Endodermal cell (in vitro differentiated cells): ENCODE measurements at regions not wholly inside any gene's neighbourhood (a gene's known extent, or its start where the extent isn't known, plus 50 kb on each side); places are given as distances from the start of the nearest gene placed in this dataset.

Source experiments
- DNase-seq: peaks from one replicate; pipeline ENCODE4 v3.0.0-alpha.2; 2017
- H3K27ac ChIP-seq: 2 replicates; pipeline ENCODE4 v1.5.1; 2013; ENCODE audit warnings: mild to moderate bottlenecking, low read depth, low read length, moderate library complexity
- H3K27me3 ChIP-seq: 2 replicates; pipeline ENCODE4 v1.6.1; 2013; ENCODE audit warnings: mild to moderate bottlenecking, low read length, moderate library complexity; ENCODE audit not compliant: insufficient read depth, control insufficient read depth, poor library complexity, severe bottlenecking
- H3K36me3 ChIP-seq: 2 replicates; pipeline ENCODE4 v1.7.0; 2013; ENCODE audit warnings: mild to moderate bottlenecking, low read length, moderate library complexity; ENCODE audit not compliant: control insufficient read depth, insufficient read depth
- H3K4me1 ChIP-seq: one replicate; pipeline ENCODE4 v1.7.0; 2013; ENCODE audit warnings: low read length; ENCODE audit not compliant: control insufficient read depth, insufficient read depth
- H3K4me3 ChIP-seq: 2 replicates; pipeline ENCODE4 v1.5.1; 2013; ENCODE audit warnings: mild to moderate bottlenecking, low read length, moderate library complexity
- H3K9ac ChIP-seq: 2 replicates; pipeline ENCODE4 v1.6.1; 2013; ENCODE audit warnings: mild to moderate bottlenecking, low read length, moderate library complexity; ENCODE audit not compliant: poor library complexity, severe bottlenecking; ENCODE audit errors: extremely low read depth
- H3K9me3 ChIP-seq: 2 replicates; pipeline ENCODE4 v1.6.1; 2013; ENCODE audit warnings: mild to moderate bottlenecking, low read length, moderate library complexity; ENCODE audit not compliant: control insufficient read depth
- H3K27ac Mint-ChIP-seq: 2 replicates; pipeline ENCODE4 v1.8.0; 2020; ENCODE audit warnings: mixed read lengths
- H3K27me3 Mint-ChIP-seq: 2 replicates; pipeline ENCODE4 v1.8.0; 2021; ENCODE audit warnings: mild to moderate bottlenecking, mixed read lengths; ENCODE audit not compliant: insufficient read depth
- H3K36me3 Mint-ChIP-seq: 2 replicates; pipeline ENCODE4 v1.8.0; 2020; ENCODE audit warnings: low read depth, mixed read lengths
- H3K4me1 Mint-ChIP-seq: 2 replicates; pipeline ENCODE4 v1.8.0; 2020; ENCODE audit warnings: mixed read lengths
- H3K4me3 Mint-ChIP-seq: 2 replicates; pipeline ENCODE4 v1.8.0; 2020; ENCODE audit warnings: mild to moderate bottlenecking, moderate library complexity, mixed read lengths
- H3K9me3 Mint-ChIP-seq: 2 replicates; pipeline ENCODE4 v1.8.0; 2020; ENCODE audit warnings: mild to moderate bottlenecking, mixed read lengths
- CTCF ChIP-seq: fragments of 200-600 bp; sonication (generic); conservative IDR thresholded peaks from 2 replicates; pipeline ENCODE4 v1.5.0; 2021; ENCODE audit warnings: antibody characterized with exemption, mild to moderate bottlenecking
- WGBS, 2 experiments: methylation state at CpG; one replicate each; pipeline versions ENCODE4 v1.1.5 to v1.1.7; 2013; ENCODE audit warnings: missing lambda C conversion rate in 2 of 2, mixed read lengths in 1 of 2; ENCODE audit not compliant: insufficient coverage in 1 of 2, insufficient read length in 1 of 2; 5-methylcytosine and 5-hydroxymethylcytosine counted together

GRCh38 chr2:216774180-216774579 lies 78.8 kb upstream of the IGFBP5 start:
- peaks cover 3% of the 10 kb centered on the region for H3K9me3 Mint-ChIP-seq
- no peaks in the 10 kb centered on the region for H3K4me1 ChIP-seq
- WGBS, 2 experiments = 94 to 95% methylated on average over 4 to 6 of the region's 6 CpGs
- DNase-seq = no peak
- H3K9ac ChIP-seq = no peak overlapping the region
- no peak overlapping the region for H3K4me3 Mint-ChIP-seq
- no peak overlapping the region for H3K27ac Mint-ChIP-seq
- peaks cover 25% of the 10 kb centered on the region for H3K4me1 Mint-ChIP-seq
- H3K27me3 Mint-ChIP-seq = peaks cover 9% of the 10 kb centered on the region
- H3K36me3 Mint-ChIP-seq = no peaks in the 10 kb centered on the region
- H3K9me3 ChIP-seq = no peaks in the 10 kb centered on the region
- H3K27me3 ChIP-seq = no peaks in the 10 kb centered on the region
- no peak overlapping the region for H3K27ac ChIP-seq
- no peaks in the 10 kb centered on the region for H3K36me3 ChIP-seq
- no peak overlapping the region for H3K4me3 ChIP-seq
- no peak for TF ChIP-seq CTCF

GRCh38 chr2:216773072-216773471 lies 77.7 kb upstream of the IGFBP5 start:
- H3K36me3 Mint-ChIP-seq = no peaks in the 10 kb centered on the region
- peaks cover 3% of the 10 kb centered on the region for H3K9me3 Mint-ChIP-seq
- H3K4me3 Mint-ChIP-seq = no peak overlapping the region
- peaks cover 9% of the 10 kb centered on the region for H3K27me3 Mint-ChIP-seq
- H3K4me1 ChIP-seq = no peaks in the 10 kb centered on the region
- WGBS, 2 experiments = 91 to 94% methylated on average over 8 of the region's 8 CpGs
- no peak overlapping the region for H3K27ac Mint-ChIP-seq
- no peak overlapping the region for H3K27ac ChIP-seq
- no peak for TF ChIP-seq CTCF
- no peaks in the 10 kb centered on the region for H3K27me3 ChIP-seq
- H3K4me3 ChIP-seq = no peak overlapping the region
- H3K4me1 Mint-ChIP-seq = peaks cover 30% of the 10 kb centered on the region
- H3K9me3 ChIP-seq = no peaks in the 10 kb centered on the region
- H3K9ac ChIP-seq = no peak overlapping the region
- DNase-seq = no peak
- H3K36me3 ChIP-seq = no peaks in the 10 kb centered on the region

- H3K9ac ChIP-seq = no peak overlapping the region
- H3K27ac ChIP-seq = no peak overlapping the region
- H3K4me1 ChIP-seq = peaks cover 4% of the 10 kb centered on the region
- no peaks in the 10 kb centered on the region for H3K27me3 ChIP-seq
- no peak for TF ChIP-seq CTCF
- Mint-ChIP-seq H3K36me3 (no peaks in the 10 kb centered on the region), H3K4me3 (no peak overlapping the region), H3K9me3 (peaks cover 3% of the 10 kb centered on the region), H3K27ac (no peak overlapping the region), H3K4me1 (peaks cover 27% of the 10 kb centered on the region), H3K27me3 (peaks cover 9% of the 10 kb centered on the region)
- H3K4me3 ChIP-seq = no peak overlapping the region
- WGBS, 2 experiments = 77 to 90% methylated on average over 1 to 2 of the region's 2 CpGs
- H3K9me3 ChIP-seq = no peaks in the 10 kb centered on the region
- no peak for DNase-seq
- no peaks in the 10 kb centered on the region for H3K36me3 ChIP-seq
Observed at GRCh38 chr2:216770717-216771116, 75.4 kb upstream of the IGFBP5 start.
